Right atrium auricular region (tissue), 2 donors: ENCODE measurements at regions not wholly inside any gene's neighbourhood (a gene's known extent, or its start where the extent isn't known, plus 50 kb on each side); places are given as distances from the start of the nearest gene placed in this dataset.

Source experiments
- DNase-seq: peaks from one replicate; pipeline ENCODE4 v3.0.0-alpha.2; 2019; ENCODE audit warnings: low spot score
- H3K27ac ChIP-seq, 2 donors: fragments of 200-600 bp; sonication (generic); 1 replicate in 1 of 2; 2 replicates in 1 of 2; pipeline ENCODE4 v1.5.1; 2016 to 2019
- H3K27me3 ChIP-seq, 2 donors: fragments of 200-600 bp; sonication (generic); one replicate each; pipeline versions ENCODE4 v1.5.1 to v1.6.0; 2017 to 2019
- H3K36me3 ChIP-seq: fragments of 200-600 bp; sonication (generic); one replicate; pipeline ENCODE4 v1.5.1; 2016
- H3K4me1 ChIP-seq, 2 donors: fragments of 200-600 bp; sonication (generic); one replicate each; pipeline versions ENCODE4 v1.5.1 to v1.6.0; 2017 to 2019
- H3K4me3 ChIP-seq, 2 donors: fragments of 200-600 bp; sonication (generic); 1 replicate in 1 of 2; 2 replicates in 1 of 2; pipeline ENCODE4 v1.5.1; 2017 to 2019; ENCODE audit warnings: mild to moderate bottlenecking in 1 of 2, moderate library complexity in 1 of 2
- H3K9me3 ChIP-seq, 2 donors: fragments of 200-600 bp; sonication (generic); one replicate each; pipeline ENCODE4 v1.5.1; 2019
- CTCF ChIP-seq, 2 donors: fragments of 200-600 bp; sonication (generic); IDR thresholded peaks; one replicate each; pipeline ENCODE4 v1.5.1; 2019; ENCODE audit warnings: antibody characterized with exemption in 2 of 2

GRCh38 chr20:12591949-12592470, 416.8 kb upstream of the SPTLC3 start:
- no peak for TF ChIP-seq CTCF (IDR thresholded peaks at IDR 0.05)
- no peaks in the 10 kb centered on the region for H3K4me1 ChIP-seq
- no peaks in the 10 kb centered on the region for H3K36me3 ChIP-seq
- DNase-seq, result no peak
- H3K9me3 ChIP-seq, result no peaks in the 10 kb centered on the region
- no peaks in the 10 kb centered on the region for H3K27me3 ChIP-seq
- H3K27ac ChIP-seq, result no peak overlapping the region
- H3K4me3 ChIP-seq, result no peak overlapping the region

GRCh38 chr20:12592756-12593155, 416.0 kb upstream of the SPTLC3 start:
- H3K27me3 ChIP-seq, result no peaks in the 10 kb centered on the region
- no peaks in the 10 kb centered on the region for H3K9me3 ChIP-seq
- TF ChIP-seq CTCF (IDR thresholded peaks at IDR 0.05), result no peak
- H3K36me3 ChIP-seq, result no peaks in the 10 kb centered on the region
- H3K4me3 ChIP-seq, result no peak overlapping the region
- DNase-seq, result no peak
- H3K4me1 ChIP-seq, result no peaks in the 10 kb centered on the region
- no peak overlapping the region for H3K27ac ChIP-seq

GRCh38 chr20:12593342-12593873, 415.4 kb upstream of the SPTLC3 start:
- Histone ChIP-seq H3K36me3 (no peaks in the 10 kb centered on the region), H3K27me3 (no peaks in the 10 kb centered on the region), H3K4me1 (no peaks in the 10 kb centered on the region), H3K27ac (no peak overlapping the region), H3K9me3 (no peaks in the 10 kb centered on the region), H3K4me3 (no peak overlapping the region)
- DNase-seq, result no peak
- no peak for TF ChIP-seq CTCF (IDR thresholded peaks at IDR 0.05)

GRCh38 chr20:12594410-12595088, 414.2 kb upstream of the SPTLC3 start:
- no peak for DNase-seq
- no peaks in the 10 kb centered on the region for H3K27me3 ChIP-seq
- no peaks in the 10 kb centered on the region for H3K9me3 ChIP-seq
- no peaks in the 10 kb centered on the region for H3K36me3 ChIP-seq
- no peak overlapping the region for H3K4me3 ChIP-seq
- H3K4me1 ChIP-seq, result no peaks in the 10 kb centered on the region
- TF ChIP-seq CTCF (IDR thresholded peaks at IDR 0.05), result no peak
- no peak overlapping the region for H3K27ac ChIP-seq

GRCh38 chr20:12595841-12596240, 412.9 kb upstream of the SPTLC3 start:
- Histone ChIP-seq H3K27me3 (no peaks in the 10 kb centered on the region), H3K36me3 (no peaks in the 10 kb centered on the region), H3K4me1 (no peaks in the 10 kb centered on the region), H3K4me3 (no peak overlapping the region), H3K27ac (no peak overlapping the region), H3K9me3 (no peaks in the 10 kb centered on the region)
- DNase-seq, result no peak
- no peak for TF ChIP-seq CTCF (IDR thresholded peaks at IDR 0.05)

- Histone ChIP-seq H3K36me3 (no peaks in the 10 kb centered on the region), H3K27ac (no peak overlapping the region), H3K4me1 (no peaks in the 10 kb centered on the region), H3K27me3 (no peaks in the 10 kb centered on the region), H3K9me3 (no peaks in the 10 kb centered on the region), H3K4me3 (no peak overlapping the region)
- DNase-seq, result no peak
- TF ChIP-seq CTCF (IDR thresholded peaks at IDR 0.05), result no peak
Measured at GRCh38 chr20:12596863-12597262, 411.9 kb upstream of the SPTLC3 start.
